Transverse colon (tissue), 3 donors: ENCODE measurements at regions not wholly inside any gene's neighbourhood (a gene's known extent, or its start where the extent isn't known, plus 50 kb on each side); places are given as distances from the start of the nearest gene placed in this dataset.

Source experiments
- CTCF ChIP-seq, 5 experiments: fragments of 200-600 bp in 3 of 5; fragments of 450-650 bp in 2 of 5; sonication (generic) in 3 of 5; IDR thresholded peaks; 1 replicate in 2 of 5; 2 replicates in 3 of 5; pipeline ENCODE4 v1.5.1; 2016 to 2017; ENCODE audit warnings: antibody characterized with exemption in 5 of 5, inconsistent platforms in 3 of 5, mild to moderate bottlenecking in 2 of 5, moderate library complexity in 1 of 5
- POLR2A ChIP-seq: fragments of 450-650 bp; IDR thresholded peaks from one replicate; pipeline ENCODE4 v1.6.1; 2016; ENCODE audit warnings: antibody characterized with exemption, mild to moderate bottlenecking, moderate library complexity

GRCh38 chr11:101363706-101364275 lies 220.0 kb downstream of the TRPC6 start:
- TF ChIP-seq CTCF (IDR thresholded peaks at IDR 0.05): no peak
- no peak for TF ChIP-seq POLR2A
